H9 (cell line): ENCODE measurements at regions not wholly inside any gene's neighbourhood (a gene's known extent, or its start where the extent isn't known, plus 50 kb on each side); places are given as distances from the start of the nearest gene placed in this dataset.

Source experiments
- DNase-seq: peaks from one replicate; pipeline ENCODE4 v3.0.0-alpha.2; 2017
- H2AFZ ChIP-seq: one replicate; pipeline ENCODE4 v1.6.1; 2013; ENCODE audit warnings: mild to moderate bottlenecking, low read length, control low read depth, moderate library complexity
- H2AK5ac ChIP-seq: 2 replicates; pipeline ENCODE4 v1.6.1; 2013; ENCODE audit warnings: low read length, control low read depth, mixed read lengths; ENCODE audit not compliant: insufficient read length
- H2BK120ac ChIP-seq: one replicate; pipeline ENCODE4 v1.6.1; 2013; ENCODE audit warnings: low read depth, mild to moderate bottlenecking, low read length, control low read depth, inconsistent platforms; ENCODE audit not compliant: poor library complexity, severe bottlenecking
- H2BK12ac ChIP-seq: 2 replicates; pipeline ENCODE4 v1.6.1; 2013; ENCODE audit warnings: low read length, control low read depth, mixed read lengths, low read depth; ENCODE audit not compliant: insufficient read length
- H2BK15ac ChIP-seq: 2 replicates; pipeline ENCODE4 v1.6.1; 2013; ENCODE audit warnings: low read depth, low read length, control low read depth
- H2BK20ac ChIP-seq: one replicate; pipeline ENCODE4 v1.6.1; 2013; ENCODE audit warnings: low read depth, mild to moderate bottlenecking, low read length, control low read depth, inconsistent platforms; ENCODE audit not compliant: poor library complexity, severe bottlenecking
- H2BK5ac ChIP-seq: 2 replicates; pipeline ENCODE4 v1.6.1; 2013; ENCODE audit warnings: low read length, control low read depth, mixed read lengths; ENCODE audit not compliant: insufficient read length
- H3K14ac ChIP-seq: 2 replicates; pipeline ENCODE4 v1.6.1; 2013; ENCODE audit warnings: low read length, control low read depth; ENCODE audit not compliant: insufficient read depth
- H3K18ac ChIP-seq: 2 replicates; pipeline ENCODE4 v1.6.1; 2013; ENCODE audit warnings: low read depth, mild to moderate bottlenecking, mixed read lengths, low read length, control low read depth; ENCODE audit not compliant: insufficient read length
- H3K23ac ChIP-seq: 2 replicates; pipeline ENCODE4 v1.6.1; 2013; ENCODE audit warnings: low read length, control low read depth, mixed read lengths, low read depth; ENCODE audit not compliant: insufficient read length
- H3K23me2 ChIP-seq: 2 replicates; pipeline ENCODE4 v1.6.1; 2013; ENCODE audit warnings: low read depth, mild to moderate bottlenecking, mixed read lengths, low read length, control low read depth; ENCODE audit not compliant: insufficient read length, poor library complexity, severe bottlenecking
- H3K27ac ChIP-seq: 2 replicates; pipeline ENCODE4 v1.5.1; 2013; ENCODE audit warnings: low read length, control low read depth, mixed read lengths, low read depth; ENCODE audit not compliant: insufficient read length
- H3K27me3 ChIP-seq: 2 replicates; pipeline ENCODE4 v1.6.1; 2013; ENCODE audit warnings: low read length, control low read depth, inconsistent platforms; ENCODE audit not compliant: insufficient read depth
- H3K4ac ChIP-seq: 2 replicates; pipeline ENCODE4 v1.6.1; 2013; ENCODE audit warnings: low read depth, mild to moderate bottlenecking, control low read depth, inconsistent platforms, low read length, moderate library complexity
- H3K4me1 ChIP-seq: 2 replicates; pipeline ENCODE4 v1.6.1; 2013; ENCODE audit warnings: low read length, control low read depth, inconsistent platforms; ENCODE audit not compliant: insufficient read depth
- H3K4me2 ChIP-seq: 2 replicates; pipeline ENCODE4 v1.6.1; 2013; ENCODE audit warnings: low read length, control low read depth, mixed read lengths; ENCODE audit not compliant: insufficient read length, insufficient read depth
- H3K56ac ChIP-seq: 2 replicates; pipeline ENCODE4 v1.6.1; 2013; ENCODE audit warnings: low read depth, mild to moderate bottlenecking, mixed read lengths, low read length, control low read depth; ENCODE audit not compliant: insufficient read length
- H3K79me1 ChIP-seq: 2 replicates; pipeline ENCODE4 v1.6.1; 2013; ENCODE audit warnings: low read depth, mild to moderate bottlenecking, moderate library complexity, low read length, control low read depth, inconsistent platforms; ENCODE audit not compliant: insufficient read depth, poor library complexity, severe bottlenecking
- H3K79me2 ChIP-seq: 2 replicates; pipeline ENCODE4 v1.6.1; 2013; ENCODE audit warnings: low read length, control low read depth, inconsistent platforms; ENCODE audit not compliant: insufficient read depth
- H3K9ac ChIP-seq: 2 replicates; pipeline ENCODE4 v1.6.1; 2013; ENCODE audit warnings: low read length, control low read depth, mixed read lengths; ENCODE audit not compliant: insufficient read length; ENCODE audit errors: extremely low read depth
- H3K9me3 ChIP-seq: one replicate; pipeline ENCODE4 v1.6.1; 2013; ENCODE audit warnings: low read depth, low read length, inconsistent platforms; ENCODE audit not compliant: control insufficient read depth
- H3T11ph ChIP-seq: one replicate; pipeline ENCODE4 v1.6.1; 2013; ENCODE audit warnings: mild to moderate bottlenecking, low read length, control low read depth, inconsistent platforms
- H4K20me1 ChIP-seq: one replicate; pipeline ENCODE4 v1.6.1; 2013; ENCODE audit not compliant: control insufficient read depth, insufficient read length, insufficient read depth
- H4K5ac ChIP-seq: 2 replicates; pipeline ENCODE4 v1.6.1; 2013; ENCODE audit warnings: low read depth, mild to moderate bottlenecking, mixed read lengths, low read length, control low read depth; ENCODE audit not compliant: insufficient read length
- H4K8ac ChIP-seq: replicated peaks from 2 replicates; pipeline ENCODE4 v1.6.1; 2013; ENCODE audit warnings: low read length, control low read depth, mixed read lengths, low read depth; ENCODE audit not compliant: insufficient read length
- H4K91ac ChIP-seq: 2 replicates; pipeline ENCODE4 v1.6.1; 2013; ENCODE audit warnings: low read depth, mild to moderate bottlenecking, moderate library complexity, mixed read lengths, low read length, control low read depth; ENCODE audit not compliant: insufficient read length
- H3K27ac Mint-ChIP-seq, 3 experiments: 2 replicates in 2 of 3; 3 replicates in 1 of 3; pipeline ENCODE4 v1.8.0; 2020 to 2021; ENCODE audit warnings: mixed read lengths in 3 of 3, mild to moderate bottlenecking in 1 of 3, moderate library complexity in 1 of 3
- H3K27me3 Mint-ChIP-seq: 2 replicates; pipeline ENCODE4 v1.8.0; 2021; ENCODE audit warnings: low read depth, mild to moderate bottlenecking, moderate library complexity, mixed read lengths
- H3K36me3 Mint-ChIP-seq, 3 experiments: 2 replicates in 2 of 3; 3 replicates in 1 of 3; pipeline ENCODE4 v1.8.0; 2020 to 2021; ENCODE audit warnings: low read depth in 3 of 3, mixed read lengths in 3 of 3; ENCODE audit not compliant: insufficient read depth in 1 of 3
- H3K4me1 Mint-ChIP-seq, 2 experiments: 2 replicates each; pipeline ENCODE4 v1.8.0; 2020; ENCODE audit warnings: mixed read lengths in 2 of 2
- H3K4me3 Mint-ChIP-seq, 2 experiments: 2 replicates in 1 of 2; 3 replicates in 1 of 2; pipeline ENCODE4 v1.8.0; 2020 to 2021; ENCODE audit warnings: mild to moderate bottlenecking in 2 of 2, mixed read lengths in 2 of 2, moderate library complexity in 1 of 2
- H3K9me3 Mint-ChIP-seq, 2 experiments: 2 replicates in 1 of 2; 3 replicates in 1 of 2; pipeline ENCODE4 v1.8.0; 2020; ENCODE audit warnings: mild to moderate bottlenecking in 2 of 2, mixed read lengths in 2 of 2, moderate library complexity in 1 of 2
- WGBS: extraction: QIAGEN DNeasy Blood & Tissue Kit; methylation state at CpG from one replicate; pipeline ENCODE4 v1.1.7; 2013; ENCODE audit warnings: missing lambda C conversion rate, low lambda C conversion rate, mixed read lengths; ENCODE audit not compliant: insufficient read length; ENCODE audit errors: extremely low coverage; 5-methylcytosine and 5-hydroxymethylcytosine counted together
- TF ChIP-seq, protein P1 (sequence below): fragments of 200-600 bp; sonication (generic); conservative IDR thresholded peaks from 3 replicates; pipeline ENCODE4 v1.8.0; 2021; ENCODE audit warnings: antibody characterized with exemption, mild to moderate bottlenecking

GRCh38 chr12:93318720-93319522 lies 58.8 kb upstream of the NUDT4 start:
- Mint-ChIP-seq H3K4me3 (no peak overlapping the region), H3K27ac (no peak overlapping the region), H3K4me1 (0 out of 4 replicates have a peak, but pooled peaks cover 2 to 4% of the 10 kb centered on the region in 2 experiments), H3K9me3 (no peaks in the 10 kb centered on the region), H3K36me3 (no peaks in the 10 kb centered on the region), H3K27me3 (no peaks in the 10 kb centered on the region; the same call in none of the 2 replicates)
- DNase-seq, result no peak
- WGBS, result no CpG with 5 or more reads among the region's 6 CpGs
- no peak overlapping the region for H2BK12ac ChIP-seq
- H4K91ac ChIP-seq, result no peak overlapping the region
- no peak overlapping the region for H2BK5ac ChIP-seq
- no peaks in the 10 kb centered on the region for H3K27me3 ChIP-seq
- no peak overlapping the region for H2BK120ac ChIP-seq
- no peaks in the 10 kb centered on the region for H3K79me1 ChIP-seq
- H3K4ac ChIP-seq, result no peak overlapping the region
- no peak overlapping the region for H3K9ac ChIP-seq
- H3K56ac ChIP-seq, result no peak overlapping the region
- no peaks in the 10 kb centered on the region for H3K79me2 ChIP-seq
- H3K23me2 ChIP-seq, result no peaks in the 10 kb centered on the region
- H4K8ac ChIP-seq, result no peak overlapping the region
- H3K23ac ChIP-seq, result no peak overlapping the region
- TF ChIP-seq, protein P1, sequence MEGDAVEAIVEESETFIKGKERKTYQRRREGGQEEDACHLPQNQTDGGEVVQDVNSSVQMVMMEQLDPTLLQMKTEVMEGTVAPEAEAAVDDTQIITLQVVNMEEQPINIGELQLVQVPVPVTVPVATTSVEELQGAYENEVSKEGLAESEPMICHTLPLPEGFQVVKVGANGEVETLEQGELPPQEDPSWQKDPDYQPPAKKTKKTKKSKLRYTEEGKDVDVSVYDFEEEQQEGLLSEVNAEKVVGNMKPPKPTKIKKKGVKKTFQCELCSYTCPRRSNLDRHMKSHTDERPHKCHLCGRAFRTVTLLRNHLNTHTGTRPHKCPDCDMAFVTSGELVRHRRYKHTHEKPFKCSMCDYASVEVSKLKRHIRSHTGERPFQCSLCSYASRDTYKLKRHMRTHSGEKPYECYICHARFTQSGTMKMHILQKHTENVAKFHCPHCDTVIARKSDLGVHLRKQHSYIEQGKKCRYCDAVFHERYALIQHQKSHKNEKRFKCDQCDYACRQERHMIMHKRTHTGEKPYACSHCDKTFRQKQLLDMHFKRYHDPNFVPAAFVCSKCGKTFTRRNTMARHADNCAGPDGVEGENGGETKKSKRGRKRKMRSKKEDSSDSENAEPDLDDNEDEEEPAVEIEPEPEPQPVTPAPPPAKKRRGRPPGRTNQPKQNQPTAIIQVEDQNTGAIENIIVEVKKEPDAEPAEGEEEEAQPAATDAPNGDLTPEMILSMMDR, result no peak
- no peak overlapping the region for H4K5ac ChIP-seq
- no peak overlapping the region for H2BK15ac ChIP-seq
- H2AFZ ChIP-seq, result no peak overlapping the region
- H3K4me2 ChIP-seq, result no peak overlapping the region
- no peak overlapping the region for H2AK5ac ChIP-seq
- no peak overlapping the region for H3K14ac ChIP-seq
- H3K4me1 ChIP-seq, result no peaks in the 10 kb centered on the region
- H4K20me1 ChIP-seq, result no peaks in the 10 kb centered on the region
- no peak overlapping the region for H3T11ph ChIP-seq
- no peak overlapping the region for H3K18ac ChIP-seq
- no peak overlapping the region for H3K27ac ChIP-seq
- no peaks in the 10 kb centered on the region for H3K9me3 ChIP-seq
- H2BK20ac ChIP-seq, result no peak overlapping the region
